WERI-Rb-1 (cell line): ENCODE measurements at regions not wholly inside any gene's neighbourhood (a gene's known extent, or its start where the extent isn't known, plus 50 kb on each side); places are given as distances from the start of the nearest gene placed in this dataset.
"Not testable (repeated sequence)": the region's sequence is repeated elsewhere in the genome, so short reads cannot be mapped to it uniquely, and the experiment has no call there.

Source experiments
- DNase-seq: peaks from one replicate; pipeline ENCODE4 v3.0.0-alpha.2; 2020
- H3K27ac ChIP-seq: fragments of 250-450 bp; sonication (Bioruptor Pico); 2 replicates; pipeline ENCODE4 v1.5.1; 2020; ENCODE audit warnings: mild to moderate bottlenecking, moderate library complexity
- H3K27me3 ChIP-seq: fragments of 250-450 bp; sonication (Bioruptor Pico); 2 replicates; pipeline ENCODE4 v1.5.1; 2021; ENCODE audit warnings: mild to moderate bottlenecking, low read depth, moderate library complexity; ENCODE audit not compliant: insufficient read depth, severe bottlenecking
- H3K36me3 ChIP-seq: fragments of 250-450 bp; sonication (Bioruptor Pico); 2 replicates; pipeline ENCODE4 v1.5.1; 2020; ENCODE audit warnings: mild to moderate bottlenecking, moderate library complexity
- H3K4me3 ChIP-seq: 2 replicates; pipeline ENCODE4 v1.5.1; 2011; ENCODE audit warnings: low read depth, mild to moderate bottlenecking, control low read depth, low read length
- H3K9me3 ChIP-seq: fragments of 250-450 bp; sonication (Bioruptor Pico); 2 replicates; pipeline ENCODE4 v1.5.1; 2021; ENCODE audit warnings: mild to moderate bottlenecking, moderate library complexity; ENCODE audit not compliant: severe bottlenecking
- TF ChIP-seq, protein P1 (sequence below): IDR thresholded peaks from 2 replicates; pipeline ENCODE4 v1.5.1; 2011; ENCODE audit warnings: low read depth, mild to moderate bottlenecking, control low read depth, inconsistent platforms, low read length

DNA sequence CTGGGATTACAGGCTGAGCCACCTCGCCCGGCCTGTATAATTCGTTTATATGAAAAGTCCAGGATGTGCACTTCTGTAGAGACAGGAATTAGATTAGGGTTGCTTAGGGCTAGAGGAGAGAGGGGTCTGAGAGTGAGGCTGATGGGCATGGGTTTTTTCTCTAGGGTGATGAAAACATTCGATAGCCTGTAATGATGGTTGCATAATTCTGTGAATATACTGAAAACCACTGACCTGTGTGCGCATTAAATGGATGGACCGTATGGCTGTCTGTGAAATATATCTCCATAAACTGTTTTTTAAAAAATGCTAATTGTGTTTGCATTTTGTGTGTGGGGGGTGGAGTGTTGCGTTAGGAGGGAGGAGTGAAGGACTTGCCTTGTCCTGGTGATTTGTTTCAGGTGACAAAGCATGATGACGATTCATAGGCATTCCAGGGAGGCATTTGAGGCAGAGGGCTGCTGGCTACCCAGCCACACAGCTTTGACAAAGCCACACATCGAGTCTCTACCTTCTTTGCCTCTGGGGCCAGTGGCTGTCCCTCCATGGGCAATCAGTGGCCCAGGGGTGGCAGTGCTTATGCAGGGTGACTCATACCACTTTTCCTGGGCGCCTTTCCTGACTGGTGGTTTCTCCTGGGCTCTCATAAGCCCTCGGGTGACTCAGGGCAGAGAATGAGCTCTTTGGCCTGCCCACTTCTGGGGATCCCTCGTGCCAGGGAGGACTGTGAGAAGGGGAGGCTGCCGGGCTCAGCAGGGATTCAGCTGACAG lies 148.5 kb upstream of the WSCD1 start:
- no peak for DNase-seq
- Histone ChIP-seq H3K4me3 (no peak overlapping the region), H3K36me3 (no peaks in the 10 kb centered on the region), H3K9me3 (no peaks in the 10 kb centered on the region), H3K27me3 (no peaks in the 10 kb centered on the region), H3K27ac (no peak overlapping the region)
- TF ChIP-seq, protein P1, sequence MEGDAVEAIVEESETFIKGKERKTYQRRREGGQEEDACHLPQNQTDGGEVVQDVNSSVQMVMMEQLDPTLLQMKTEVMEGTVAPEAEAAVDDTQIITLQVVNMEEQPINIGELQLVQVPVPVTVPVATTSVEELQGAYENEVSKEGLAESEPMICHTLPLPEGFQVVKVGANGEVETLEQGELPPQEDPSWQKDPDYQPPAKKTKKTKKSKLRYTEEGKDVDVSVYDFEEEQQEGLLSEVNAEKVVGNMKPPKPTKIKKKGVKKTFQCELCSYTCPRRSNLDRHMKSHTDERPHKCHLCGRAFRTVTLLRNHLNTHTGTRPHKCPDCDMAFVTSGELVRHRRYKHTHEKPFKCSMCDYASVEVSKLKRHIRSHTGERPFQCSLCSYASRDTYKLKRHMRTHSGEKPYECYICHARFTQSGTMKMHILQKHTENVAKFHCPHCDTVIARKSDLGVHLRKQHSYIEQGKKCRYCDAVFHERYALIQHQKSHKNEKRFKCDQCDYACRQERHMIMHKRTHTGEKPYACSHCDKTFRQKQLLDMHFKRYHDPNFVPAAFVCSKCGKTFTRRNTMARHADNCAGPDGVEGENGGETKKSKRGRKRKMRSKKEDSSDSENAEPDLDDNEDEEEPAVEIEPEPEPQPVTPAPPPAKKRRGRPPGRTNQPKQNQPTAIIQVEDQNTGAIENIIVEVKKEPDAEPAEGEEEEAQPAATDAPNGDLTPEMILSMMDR = no peak

- no peaks in the 10 kb centered on the region for H3K27me3 ChIP-seq
- H3K4me3 ChIP-seq = no peak overlapping the region
- H3K9me3 ChIP-seq = no peaks in the 10 kb centered on the region
- TF ChIP-seq, protein P1 = no peak
- no peak for DNase-seq
- H3K27ac ChIP-seq = no peak overlapping the region
- no peaks in the 10 kb centered on the region for H3K36me3 ChIP-seq
Measured at GRCh38 chr17:5922476-5922875, 147.7 kb upstream of the WSCD1 start.

DNA sequence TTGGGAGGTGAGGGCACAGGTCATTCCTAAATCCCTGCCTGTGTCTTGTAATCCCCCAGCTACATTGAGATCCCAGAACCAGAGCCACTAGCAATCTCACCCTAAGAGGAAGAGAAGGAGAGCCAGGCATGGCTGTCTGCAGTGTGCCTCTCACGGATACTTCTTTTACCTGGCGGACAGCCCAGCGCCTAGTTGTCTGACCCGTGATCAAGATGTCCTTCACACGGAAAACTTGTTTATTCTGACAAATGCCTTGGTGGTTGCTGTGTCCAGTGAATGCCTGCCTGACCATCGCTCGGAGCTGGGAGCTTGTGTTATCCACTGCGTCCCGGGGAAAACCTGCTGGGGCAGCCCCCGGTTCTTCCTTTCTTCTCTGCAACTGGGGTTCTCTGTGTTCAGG lies 140.5 kb upstream of the WSCD1 start:
- no peak for DNase-seq
- Histone ChIP-seq H3K27me3 (no peaks in the 10 kb centered on the region), H3K9me3 (peaks cover 2% of the 10 kb centered on the region), H3K4me3 (no peak overlapping the region), H3K36me3 (no peaks in the 10 kb centered on the region), H3K27ac (no peak overlapping the region)
- TF ChIP-seq, protein P1 = no peak

DNA sequence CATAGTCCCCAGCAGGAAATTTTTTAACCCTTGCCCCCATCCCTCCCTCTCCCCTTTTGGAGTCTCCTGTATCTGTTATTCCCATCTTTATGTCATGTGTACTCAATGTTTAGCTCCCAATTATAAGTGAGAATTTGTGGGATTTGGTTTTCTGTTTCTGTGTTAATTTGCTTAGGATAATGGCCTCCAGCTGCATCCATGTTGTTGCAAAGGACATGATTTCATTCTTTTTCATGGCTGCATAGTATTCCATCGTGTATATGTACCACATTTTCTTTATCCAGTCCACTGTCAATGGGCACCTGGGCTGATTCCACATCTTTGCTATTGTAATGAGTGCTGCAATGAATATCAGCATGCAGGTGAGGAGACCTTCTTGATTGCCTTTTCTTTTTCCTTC lies 139.6 kb upstream of the WSCD1 start:
- not testable (repeated sequence) for H3K9me3 ChIP-seq, DNase-seq, H3K36me3 ChIP-seq, H3K27ac ChIP-seq, H3K27me3 ChIP-seq, H3K4me3 ChIP-seq

GRCh38 chr17:5931616-5932015 lies 138.6 kb upstream of the WSCD1 start:
- Histone ChIP-seq H3K9me3 (peaks cover 9% of the 10 kb centered on the region), H3K27me3 (no peaks in the 10 kb centered on the region), H3K36me3 (no peaks in the 10 kb centered on the region), H3K4me3 (no peak overlapping the region), H3K27ac (no peak overlapping the region)
- TF ChIP-seq, protein P1 = no peak
- no peak for DNase-seq

- Histone ChIP-seq H3K27me3 (no peaks in the 10 kb centered on the region), H3K27ac (no peak overlapping the region), H3K9me3 (peaks cover 13% of the 10 kb centered on the region), H3K4me3 (no peak overlapping the region), H3K36me3 (no peaks in the 10 kb centered on the region)
- TF ChIP-seq, protein P1 = no peak
- no peak for DNase-seq
Measured at GRCh38 chr17:5933430-5933829, 136.7 kb upstream of the WSCD1 start.
